Smooth muscle cell of the brain vasculature (primary cell): ENCODE measurements at regions not wholly inside any gene's neighbourhood (a gene's known extent, or its start where the extent isn't known, plus 50 kb on each side); places are given as distances from the start of the nearest gene placed in this dataset.
A peak's percentile ranks its signal among the peaks of the same experiment; 100 is the strongest.

Experiments used
- DNase-seq: peaks from one replicate; pipeline ENCODE4 v3.0.0-alpha.2; 2012; ENCODE audit warnings: low read depth, low spot score

DNA sequence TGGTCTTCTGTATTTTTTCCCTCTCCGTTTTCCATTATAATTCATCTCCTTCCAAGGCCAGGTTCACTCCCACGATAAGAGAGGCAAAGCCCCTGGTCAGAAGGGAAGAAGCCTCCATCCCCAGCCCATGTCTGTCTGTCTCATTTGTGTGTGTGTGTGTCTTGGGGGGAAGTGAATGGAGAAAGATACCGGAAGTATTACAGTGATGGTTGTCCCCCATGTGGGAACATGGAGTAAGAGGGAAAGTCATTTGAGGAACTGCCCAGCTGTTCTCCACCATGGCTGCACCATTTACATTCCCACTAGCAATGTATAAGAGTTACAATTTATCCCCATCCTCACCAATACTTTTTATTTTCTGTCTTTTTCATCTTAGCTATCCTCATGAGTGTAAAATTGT is 113.6 kb upstream of the ATP8B1 start:
- DNase-seq: no peak

DNA sequence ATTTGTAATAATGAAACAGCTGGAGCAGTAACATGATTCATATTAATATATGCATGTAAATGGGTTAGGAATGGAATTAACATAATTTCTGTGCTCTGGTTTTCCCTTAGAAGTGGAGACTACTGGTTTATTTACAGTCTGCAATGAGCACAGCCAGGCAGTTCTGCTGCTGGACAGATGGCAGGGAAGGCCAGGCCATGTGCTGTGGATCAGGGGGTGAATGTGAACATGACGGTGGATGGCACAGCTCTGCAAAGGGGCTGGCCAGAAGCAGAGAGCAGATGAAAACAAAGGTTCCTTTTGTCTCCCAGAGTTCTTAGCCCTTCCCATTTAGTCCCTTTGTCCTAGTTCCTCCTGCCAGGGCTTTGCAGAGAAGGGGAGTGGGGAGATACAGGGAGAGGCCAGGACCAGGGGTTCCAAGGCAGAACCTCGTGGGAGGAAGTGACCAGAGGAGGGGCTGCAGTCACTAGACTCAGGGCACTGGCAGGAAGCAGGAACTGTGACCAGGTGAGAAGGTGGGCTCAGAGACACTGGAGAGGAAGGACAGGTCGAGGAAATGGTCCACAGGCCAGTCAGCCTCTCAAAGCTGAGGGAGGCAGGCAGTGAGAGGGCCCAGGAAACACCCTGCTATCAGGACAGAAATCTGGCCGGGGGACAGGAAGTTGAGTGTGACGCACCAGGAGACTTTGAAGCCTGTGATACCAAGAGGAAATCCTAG is 112.9 kb upstream of the ATP8B1 start:
- no peak for DNase-seq

DNA sequence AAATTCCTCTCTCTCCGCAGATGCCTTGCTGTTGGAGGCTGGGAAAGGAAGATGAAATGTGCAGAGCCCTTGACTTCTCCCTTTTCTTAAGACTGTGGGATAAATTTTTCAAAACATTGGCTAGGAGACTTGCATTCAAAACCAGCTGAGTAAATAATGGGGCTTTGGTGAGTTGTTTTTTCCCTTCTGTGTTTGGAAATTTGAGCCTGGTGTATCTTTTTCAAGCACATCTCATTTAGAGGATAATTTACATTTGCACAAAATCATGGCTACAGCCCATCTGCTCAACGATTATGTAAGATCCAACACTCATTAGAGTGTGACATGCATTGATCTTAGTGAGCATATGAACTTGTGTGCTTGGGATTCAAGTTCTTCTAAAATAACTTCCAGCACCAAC is 112.1 kb upstream of the ATP8B1 start:
- DNase-seq: peak; percentile 53

DNA sequence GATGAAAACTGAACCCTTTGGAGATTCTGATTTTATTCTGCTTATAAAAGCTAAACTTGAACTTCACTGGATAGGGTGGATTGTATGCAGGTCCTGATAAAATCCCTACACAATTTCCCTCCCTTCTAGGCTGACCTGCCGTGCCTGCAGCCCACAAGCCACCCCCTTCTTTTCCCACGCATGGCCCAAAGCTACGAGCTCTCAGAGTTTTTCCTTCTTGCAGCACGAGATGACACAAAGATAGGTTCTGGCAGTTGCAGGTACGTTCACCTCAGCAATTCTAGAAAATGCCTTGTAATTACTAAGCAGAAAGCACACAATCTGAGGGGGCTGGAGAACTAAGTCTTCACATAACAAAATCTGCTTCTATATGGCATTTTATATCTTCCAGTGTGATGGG is 110.6 kb upstream of the ATP8B1 start:
- no peak for DNase-seq

DNA sequence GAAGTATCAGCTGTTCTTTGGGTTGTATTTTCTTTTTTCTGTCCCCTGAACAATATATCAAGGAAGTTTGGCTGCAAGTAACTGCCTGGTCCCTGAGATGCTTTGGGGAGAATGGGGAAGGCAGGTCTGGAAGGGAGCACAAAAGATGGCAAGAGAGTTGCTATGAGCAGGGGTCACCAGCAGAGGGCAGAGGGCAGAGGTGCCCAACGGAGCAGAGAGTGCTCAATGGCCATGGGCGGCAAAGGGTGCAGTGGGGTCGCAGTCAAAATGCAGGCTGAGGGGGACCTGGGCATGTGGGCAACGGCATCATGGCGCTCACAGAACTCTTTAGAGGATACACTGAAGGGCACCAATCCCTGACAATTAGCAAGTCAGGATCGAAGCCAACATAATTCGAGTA is 107.7 kb upstream of the ATP8B1 start:
- DNase-seq: no peak

DNA sequence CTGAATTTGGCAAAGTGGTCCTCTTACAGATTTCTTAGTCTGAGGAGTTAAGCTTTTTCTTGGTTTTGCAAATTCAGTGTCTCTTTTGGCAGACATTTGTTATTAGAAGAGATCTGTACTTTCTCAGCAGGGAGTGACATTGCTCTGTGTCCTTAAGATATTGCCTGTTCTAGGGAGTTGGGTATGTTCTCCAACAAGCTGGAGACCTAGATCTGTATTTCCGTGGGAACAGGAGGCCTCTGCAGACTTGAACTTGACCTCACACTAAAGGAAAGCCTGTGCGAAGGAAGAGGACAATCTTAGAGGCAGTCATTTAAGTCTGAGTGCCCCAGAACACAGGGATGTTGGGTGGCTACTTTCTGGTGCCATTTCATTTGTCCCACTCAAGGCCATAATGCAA is 107.0 kb upstream of the ATP8B1 start:
- DNase-seq: peak; percentile 37

DNA sequence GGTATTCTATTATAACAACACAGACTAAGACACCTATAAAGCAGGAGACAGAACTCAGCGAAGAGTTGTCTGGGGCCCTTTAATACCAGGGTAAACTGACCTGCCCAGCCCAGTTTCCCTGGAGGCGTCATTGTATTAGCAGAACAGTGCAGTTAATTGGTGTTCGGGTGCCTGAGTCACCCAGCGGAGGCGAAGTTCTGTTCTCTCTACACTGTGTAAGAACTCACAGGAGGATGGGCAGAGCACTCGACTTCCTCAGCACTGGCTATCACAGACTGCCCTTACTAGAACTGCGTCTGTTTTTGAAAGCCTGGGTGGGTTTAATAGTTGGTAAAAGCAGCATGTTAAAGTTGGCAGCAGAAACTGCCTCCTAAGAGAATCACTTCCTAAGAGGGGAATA is 106.5 kb upstream of the ATP8B1 start:
- no peak for DNase-seq

DNA sequence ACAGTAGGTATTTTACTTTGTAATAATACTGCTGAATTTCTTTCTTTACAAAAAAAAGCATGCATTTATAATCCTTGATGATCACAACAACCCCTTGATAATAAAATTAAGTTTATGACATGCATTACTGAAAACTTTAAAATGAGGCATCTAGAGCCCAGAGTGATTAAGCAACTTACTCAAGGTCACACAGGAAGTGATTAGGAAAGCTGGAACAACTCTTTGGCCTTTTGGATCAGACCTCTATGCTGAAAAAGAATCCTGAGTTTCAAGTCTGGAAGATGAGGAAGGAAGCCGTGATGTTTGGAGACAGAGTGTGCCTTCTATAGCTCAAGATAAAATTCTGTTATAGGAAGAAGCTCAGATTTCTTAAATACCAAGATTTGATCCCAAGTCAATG is 105.0 kb upstream of the ATP8B1 start:
- no peak for DNase-seq

DNA sequence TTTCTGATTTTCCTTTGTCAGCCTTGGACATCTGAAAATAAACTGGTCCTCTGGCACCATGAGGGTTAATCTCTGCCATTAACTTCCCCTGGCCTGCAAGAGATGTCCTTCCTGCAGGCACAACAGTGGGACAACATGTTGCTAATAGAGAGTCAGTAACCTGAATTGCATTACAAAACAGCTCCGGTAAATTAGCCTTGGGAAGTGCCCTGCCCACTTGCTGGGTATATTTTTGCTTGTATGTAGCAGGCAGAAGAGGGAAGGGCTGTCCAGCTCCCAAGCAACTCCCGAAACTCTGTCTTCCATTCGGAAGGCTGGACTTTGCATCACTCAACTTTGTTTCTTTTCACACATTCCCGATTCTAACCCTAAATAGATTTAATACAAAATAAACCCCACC is 104.4 kb upstream of the ATP8B1 start:
- no peak for DNase-seq

DNA sequence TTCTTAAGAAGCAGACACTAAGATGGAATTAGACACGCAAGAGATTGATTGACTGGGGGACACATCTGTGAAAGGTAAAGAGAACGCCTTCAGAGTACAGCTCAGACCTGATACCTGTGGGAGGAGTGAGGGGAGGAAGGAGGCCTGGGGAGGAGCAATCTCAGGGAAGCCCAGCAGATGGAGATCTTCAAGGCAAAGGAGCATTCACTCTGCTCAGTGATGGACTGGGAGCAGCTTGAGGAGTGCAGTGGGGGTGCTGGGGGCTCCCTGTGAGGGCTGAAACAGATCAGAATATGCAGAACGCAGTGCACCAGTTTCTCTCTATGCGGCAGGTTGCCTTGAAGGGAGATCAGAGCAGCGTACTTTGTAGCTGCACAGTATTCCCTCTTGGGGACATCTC is 103.7 kb upstream of the ATP8B1 start:
- DNase-seq: no peak

DNA sequence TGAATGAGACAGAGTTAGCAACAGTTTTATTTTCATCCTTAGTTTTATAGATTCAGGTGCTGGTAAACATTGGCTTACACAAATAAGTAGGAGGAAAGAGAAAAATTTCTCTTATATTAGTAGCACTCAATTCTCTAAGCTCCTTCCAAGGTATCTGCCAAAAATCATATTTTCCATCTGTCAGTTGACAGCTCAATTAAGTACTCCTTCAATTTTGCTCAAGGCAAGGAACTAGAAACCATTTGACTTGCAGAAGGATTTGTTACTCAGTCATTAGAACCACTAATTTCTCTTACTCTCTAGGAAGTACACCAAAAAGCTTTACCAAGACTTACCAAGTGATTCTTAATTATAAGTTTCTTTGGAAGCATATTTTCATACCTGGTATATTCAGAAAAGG is 101.4 kb upstream of the ATP8B1 start:
- no peak for DNase-seq

DNA sequence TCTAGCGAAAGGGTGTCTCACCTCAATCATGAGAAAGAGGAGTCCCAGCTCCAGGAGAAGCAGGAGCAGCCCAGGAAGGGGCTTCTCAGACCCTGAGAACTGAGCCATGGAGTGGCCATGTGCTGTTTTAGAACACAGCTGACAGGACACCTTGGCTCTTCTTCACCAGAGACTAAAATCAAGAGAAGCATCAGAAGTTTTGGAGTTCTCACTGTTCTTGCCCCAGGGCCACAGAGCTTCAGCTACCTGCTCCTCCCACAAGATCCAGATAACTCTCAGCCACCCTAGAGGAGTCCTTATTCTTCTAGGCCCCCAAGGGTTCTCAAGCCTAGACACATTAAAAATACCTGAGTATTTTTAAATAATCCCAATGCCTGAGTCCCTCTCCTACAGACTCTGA is 99.6 kb upstream of the ATP8B1 start:
- DNase-seq: no peak

DNA sequence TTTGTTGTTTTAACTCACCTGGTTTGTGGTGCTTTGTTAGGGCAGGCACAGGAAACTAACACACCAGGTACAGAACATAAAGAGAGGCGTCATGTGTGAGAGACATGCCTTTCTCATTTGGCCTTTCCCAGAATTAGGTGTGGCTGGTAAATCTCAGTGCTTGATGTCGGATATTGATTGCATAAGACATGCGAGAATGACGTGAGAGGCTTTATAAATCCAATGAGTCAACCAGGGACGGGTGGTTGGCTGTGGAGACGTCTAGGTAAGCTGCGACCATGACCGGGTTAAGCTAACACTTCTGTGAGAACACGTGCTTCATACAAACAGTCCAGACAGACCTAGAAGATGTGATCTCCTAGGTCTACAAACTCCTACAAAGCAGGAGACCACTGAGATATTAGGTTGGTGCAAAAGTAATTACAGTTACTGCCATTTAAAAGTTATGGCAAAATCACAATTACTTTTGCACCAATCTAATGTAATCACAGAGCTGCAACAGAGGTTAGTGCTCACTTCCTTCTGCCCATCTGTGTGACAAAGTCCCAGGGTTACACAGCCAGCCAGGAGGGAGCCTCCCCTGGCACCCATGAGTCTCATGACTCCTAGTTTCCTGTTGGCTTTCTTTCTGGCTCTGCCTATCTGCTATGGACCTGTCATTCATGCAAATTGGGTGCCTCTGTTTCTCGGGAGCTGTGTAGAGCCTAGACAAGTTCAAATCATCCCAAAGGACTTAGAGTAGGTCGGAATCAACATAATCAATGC is 98.9 kb upstream of the ATP8B1 start:
- no peak for DNase-seq

DNA sequence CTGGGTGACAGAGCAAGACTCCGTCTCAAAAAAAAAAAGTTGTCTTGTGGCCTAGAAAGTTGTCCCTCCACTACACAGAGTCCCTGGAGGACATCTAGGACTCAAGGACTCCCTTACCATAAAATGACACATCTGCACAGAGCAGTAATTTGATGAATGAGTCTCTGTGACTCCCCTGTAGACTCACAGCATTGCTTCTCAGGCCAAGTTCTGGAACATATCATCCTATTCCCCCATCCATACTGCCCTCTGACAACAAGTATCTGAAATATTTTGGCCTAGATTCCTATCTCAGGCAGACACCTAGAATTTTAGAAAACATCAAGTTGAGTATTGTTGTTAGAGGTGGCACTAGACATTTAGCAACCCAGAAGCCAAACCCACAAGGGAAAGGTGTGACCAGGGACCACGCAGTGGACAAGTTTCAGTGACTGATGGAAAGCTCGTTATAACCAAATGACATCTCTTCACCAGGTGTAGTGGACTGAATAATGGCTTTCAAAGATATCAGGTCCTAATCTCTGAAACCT is 97.9 kb upstream of the ATP8B1 start:
- no peak for DNase-seq

DNA sequence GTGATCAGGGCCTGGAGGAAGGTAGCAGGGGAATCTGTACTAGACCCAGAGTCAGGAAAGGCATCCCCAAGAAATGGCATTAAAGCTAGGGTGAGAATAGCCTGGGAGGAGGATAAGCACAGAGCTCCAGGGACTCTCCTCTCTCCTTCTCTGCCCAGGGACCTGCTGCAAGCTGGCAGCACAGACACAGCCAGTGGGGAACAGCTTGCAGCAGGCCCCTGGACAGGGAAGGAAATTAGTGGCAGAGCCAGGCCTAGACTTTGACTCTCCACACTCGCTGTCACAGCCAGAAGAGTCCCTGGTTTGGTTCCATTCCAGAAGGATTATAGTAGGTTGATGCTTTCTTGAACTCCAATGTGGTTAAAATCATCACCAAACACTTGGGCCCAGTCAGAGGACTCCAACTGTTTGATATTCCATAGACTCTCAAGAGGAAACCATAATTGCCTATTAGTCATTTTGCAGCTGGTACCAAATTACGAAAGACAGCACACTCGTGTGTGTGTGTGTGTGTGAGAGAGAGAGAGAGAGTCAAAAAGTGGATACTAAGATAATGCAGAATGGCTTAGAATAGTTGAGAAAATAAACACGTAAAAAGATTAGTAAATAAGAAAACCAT is 95.5 kb upstream of the ATP8B1 start:
- DNase-seq: no peak

DNA sequence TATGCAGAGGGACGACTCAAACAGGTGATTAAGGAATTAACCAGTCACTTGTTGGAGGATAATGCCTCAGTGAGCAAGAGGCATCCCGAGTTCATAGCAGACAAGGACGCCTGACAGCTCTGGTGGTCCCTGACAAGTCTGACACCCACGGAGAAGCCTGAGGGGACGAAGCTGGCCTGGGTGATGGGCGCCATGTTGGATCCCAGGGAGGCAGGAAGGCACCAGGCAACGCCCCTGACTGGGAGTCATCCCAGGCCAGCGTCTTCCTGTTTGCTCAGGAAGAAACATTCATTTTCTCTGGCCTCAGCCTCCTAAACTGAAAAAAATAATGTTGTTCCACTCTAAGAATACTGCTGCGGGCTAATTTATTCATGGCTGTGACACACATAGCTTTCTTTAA is 92.1 kb upstream of the ATP8B1 start:
- DNase-seq: no peak

DNA sequence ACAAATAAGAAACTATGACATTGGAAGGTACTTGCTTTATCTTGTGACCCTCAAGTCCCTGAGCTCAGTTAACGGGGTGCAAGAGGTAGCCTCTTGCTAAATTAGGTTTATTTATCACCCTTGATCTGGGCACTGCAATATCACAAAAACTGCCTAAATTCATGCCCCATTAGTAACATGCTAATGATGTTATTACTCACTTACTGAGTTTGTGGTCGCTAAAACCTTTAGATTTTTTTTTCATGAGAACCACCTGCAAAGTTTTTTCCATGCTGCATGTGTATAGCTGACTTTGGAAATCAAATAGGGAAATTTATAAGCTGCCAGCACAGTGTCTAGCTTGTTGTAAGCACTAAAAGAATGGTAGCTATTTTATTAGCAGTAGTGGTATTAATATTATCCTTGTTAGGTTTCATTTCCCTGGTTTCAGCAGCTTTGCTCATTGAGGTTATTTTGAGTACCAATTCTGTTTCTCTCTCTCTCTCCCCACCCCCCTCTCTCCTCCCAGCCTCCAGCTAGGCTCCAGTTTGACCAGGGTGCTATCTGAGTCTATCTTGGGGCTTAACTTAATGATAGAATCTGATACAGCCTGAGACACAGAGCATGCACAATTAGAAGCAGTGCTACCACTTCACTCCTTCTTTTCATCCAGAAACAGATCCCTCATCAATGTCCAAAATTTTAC is 88.7 kb upstream of the ATP8B1 start:
- DNase-seq: no peak

DNA sequence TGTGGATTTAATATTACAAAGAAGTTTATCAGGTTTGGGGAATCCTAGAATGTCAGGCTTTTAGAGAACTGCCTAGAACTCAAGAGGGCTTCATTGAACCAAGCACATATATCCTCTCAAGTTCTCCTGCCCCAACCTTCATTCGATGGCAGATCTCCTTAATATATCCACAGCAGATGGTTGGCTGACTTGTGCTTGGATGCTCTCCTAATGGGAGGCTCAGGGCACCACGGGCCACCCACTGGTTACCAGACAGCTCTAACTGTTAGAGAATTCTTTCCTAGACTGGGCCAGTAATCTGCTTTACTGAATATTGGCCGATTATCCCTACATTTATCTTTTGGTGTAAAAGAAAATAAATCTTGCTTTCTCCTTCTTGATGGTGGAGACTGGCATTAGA is 87.2 kb upstream of the ATP8B1 start:
- no peak for DNase-seq

DNA sequence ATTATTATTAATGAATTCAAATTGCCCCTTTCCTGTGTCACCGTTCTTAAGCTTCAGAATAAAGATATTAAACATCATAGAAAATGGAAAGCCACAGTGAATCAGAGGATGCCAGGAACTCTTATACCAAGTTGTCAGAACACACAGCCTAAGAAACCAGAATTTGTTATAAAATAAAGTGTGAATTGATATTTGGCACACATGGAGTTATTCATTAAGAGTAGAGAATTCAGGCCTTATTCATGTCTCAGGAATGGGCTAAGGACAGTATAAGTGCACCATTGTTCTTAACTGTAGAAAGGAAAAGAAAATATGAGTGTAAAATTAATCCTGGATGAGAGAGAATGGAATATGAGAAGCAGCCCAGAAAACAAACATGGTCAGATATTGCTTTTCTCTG is 86.7 kb upstream of the ATP8B1 start:
- DNase-seq: no peak

DNA sequence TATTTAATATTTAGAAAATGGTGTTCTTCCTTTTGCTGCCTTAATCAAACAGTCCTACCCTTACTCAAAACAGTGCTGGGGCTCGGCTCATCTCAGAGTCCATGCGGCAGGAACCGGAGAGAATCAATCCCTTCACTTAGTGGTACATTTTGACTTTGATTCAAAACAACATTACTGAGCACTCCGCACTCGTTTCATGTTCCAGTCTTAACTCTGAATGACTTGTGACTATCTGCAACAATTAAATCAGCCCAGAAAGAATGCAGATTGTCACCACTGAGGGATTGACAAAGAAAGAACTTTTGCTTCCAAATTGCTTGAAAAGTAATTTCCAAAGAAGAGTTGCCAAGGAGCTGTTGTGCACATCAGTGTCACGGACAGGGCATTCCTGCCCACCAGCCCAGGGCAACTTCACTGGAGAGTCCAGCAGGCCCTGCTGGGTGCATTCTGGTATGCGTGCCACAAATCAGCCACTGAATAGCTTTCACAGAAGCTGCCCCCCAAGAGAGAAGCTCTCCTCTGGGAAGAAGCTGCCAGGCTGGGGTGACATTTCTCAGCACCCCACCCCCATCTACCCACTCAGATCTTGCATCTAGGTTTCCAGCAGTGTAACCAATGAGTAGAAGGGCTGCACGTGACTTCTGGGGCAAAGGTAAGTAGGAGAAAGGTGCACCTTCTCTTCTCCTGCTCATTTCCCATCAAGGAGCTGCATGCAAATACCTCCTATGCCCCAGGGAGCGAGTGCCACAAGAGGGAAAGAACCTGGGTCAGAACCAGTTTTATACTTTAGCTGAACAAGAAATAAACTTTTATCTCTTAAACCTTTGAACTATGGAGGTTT is 84.6 kb upstream of the ATP8B1 start:
- DNase-seq: no peak

DNA sequence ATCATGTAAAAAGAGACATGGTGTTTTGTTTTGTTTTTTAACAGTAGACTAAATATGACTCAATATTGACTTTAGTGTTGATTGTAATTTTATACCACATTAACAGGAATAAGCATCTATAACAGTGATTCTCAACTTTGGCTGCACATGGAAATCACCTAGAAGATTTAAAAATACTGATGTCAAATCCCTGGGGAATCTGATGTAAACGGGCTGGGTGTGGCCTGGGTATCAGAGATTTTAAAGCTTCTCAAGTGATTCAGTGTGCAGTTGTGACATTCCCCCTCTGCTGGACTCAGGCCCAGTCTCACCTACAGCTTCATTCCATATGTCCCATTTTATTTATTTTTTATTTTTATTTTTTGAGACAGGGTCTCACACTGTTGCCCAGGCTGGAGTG is 82.8 kb upstream of the ATP8B1 start:
- DNase-seq: no peak
